Activated naive CD4-positive, alpha-beta T cell treated with anti-CD3 and anti-CD28 coated beads for 36 hours (primary cell): ENCODE measurements at regions not wholly inside any gene's neighbourhood (a gene's known extent, or its start where the extent isn't known, plus 50 kb on each side); places are given as distances from the start of the nearest gene placed in this dataset.
A peak's percentile ranks its signal among the peaks of the same experiment; 100 is the strongest.
"Not testable (repeated sequence)": the region's sequence is repeated elsewhere in the genome, so short reads cannot be mapped to it uniquely, and the experiment has no call there.

ENCODE experiments used
- CTCF ChIA-PET: fragments of 350-600 bp; sonication (Branson Sonifier 250); formaldehyde crosslinking; loops from one replicate; lab custom pipeline; 2021; ENCODE audit warnings: antibody characterized with exemption; lab: Charles Lee
- DNase-seq: peaks from one replicate; pipeline ENCODE4 v3.0.0-alpha.2; 2020
- H3K27ac Mint-ChIP-seq: one replicate; pipeline ENCODE4 v1.8.0; 2021; ENCODE audit warnings: mild to moderate bottlenecking, mixed read lengths
- H3K27me3 Mint-ChIP-seq: one replicate; pipeline ENCODE4 v1.8.0; 2021; ENCODE audit warnings: low read depth, mixed read lengths
- H3K36me3 Mint-ChIP-seq: one replicate; pipeline ENCODE4 v1.8.0; 2021; ENCODE audit warnings: low read depth, mixed read lengths
- H3K4me1 Mint-ChIP-seq: one replicate; pipeline ENCODE4 v1.8.0; 2021; ENCODE audit warnings: low read depth, mixed read lengths
- H3K4me3 Mint-ChIP-seq: one replicate; pipeline ENCODE4 v1.8.0; 2021; ENCODE audit warnings: mild to moderate bottlenecking, moderate library complexity, mixed read lengths
- H3K9me3 Mint-ChIP-seq: one replicate; pipeline ENCODE4 v1.8.0; 2021; ENCODE audit warnings: mixed read lengths
- intact Hi-C: fragments of 100-400 bp; cut with micrococcal nuclease; formaldehyde crosslinking; loops from one replicate; pipeline ENCODE4 v1.15.1; 2023

DNA sequence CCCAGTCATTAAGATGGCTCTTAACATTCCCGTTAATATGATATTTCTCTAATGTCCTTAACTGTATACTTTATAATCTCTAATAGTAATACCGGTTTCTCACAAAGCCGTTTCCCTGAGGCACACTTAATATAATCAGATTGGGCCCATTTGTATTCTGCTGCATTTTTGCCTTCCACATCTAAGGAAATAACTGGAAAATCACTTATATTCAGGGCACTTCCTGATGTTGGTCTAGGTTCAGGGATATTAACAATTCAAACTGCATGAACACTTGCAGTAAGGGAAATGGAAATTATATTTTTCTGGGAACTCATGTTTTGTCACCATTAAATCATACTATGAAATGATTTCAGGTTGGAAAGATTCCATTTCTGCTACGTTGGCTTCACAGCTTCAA is 119.8 kb downstream of the TPR start:
- DNase-seq = no peak
- intact Hi-C loops = no loop called here
- peaks cover 2% of the 10 kb centered on the region for H3K36me3 Mint-ChIP-seq
- H3K4me3 Mint-ChIP-seq = no peak overlapping the region
- H3K4me1 Mint-ChIP-seq = no peaks in the 10 kb centered on the region
- H3K27ac Mint-ChIP-seq = no peak overlapping the region
- H3K27me3 Mint-ChIP-seq = peaks cover 4% of the 10 kb centered on the region
- CTCF ChIA-PET = no interaction called here
- H3K9me3 Mint-ChIP-seq = peaks cover 16% of the 10 kb centered on the region

DNA sequence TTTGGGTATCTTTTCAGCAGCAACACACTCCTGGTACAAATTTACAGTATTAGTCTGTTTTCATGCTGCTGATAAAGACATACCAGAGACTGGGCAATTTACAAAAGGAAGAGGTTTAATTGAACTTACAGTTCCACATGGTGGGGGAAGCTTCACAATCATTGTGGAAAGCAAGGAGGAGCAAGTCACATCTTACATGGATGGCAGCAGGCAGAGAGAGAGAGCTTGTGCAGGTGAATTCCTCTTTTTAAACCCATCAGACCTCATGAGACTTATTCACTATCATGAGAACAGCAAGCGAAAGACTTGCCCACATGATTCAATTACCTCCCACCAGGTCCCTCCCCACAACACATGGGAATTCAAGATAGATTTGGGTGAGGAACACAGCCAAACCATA is 124.5 kb downstream of the TPR start:
- Mint-ChIP-seq H3K9me3 (peaks cover 20% of the 10 kb centered on the region), H3K4me3 (no peak overlapping the region), H3K27ac (no peak overlapping the region), H3K27me3 (peaks cover 3% of the 10 kb centered on the region), H3K36me3 (peaks cover 5% of the 10 kb centered on the region), H3K4me1 (no peaks in the 10 kb centered on the region)
- no peak for DNase-seq
- intact Hi-C loops = no loop called here
- CTCF ChIA-PET = no interaction called here

GRCh38 chr1:186248608-186249007 is 126.4 kb downstream of the TPR start:
- H3K4me1 Mint-ChIP-seq, CTCF ChIA-PET, DNase-seq, H3K27me3 Mint-ChIP-seq, H3K4me3 Mint-ChIP-seq, H3K27ac Mint-ChIP-seq, H3K36me3 Mint-ChIP-seq, intact Hi-C loops: not testable (repeated sequence)
- H3K9me3 Mint-ChIP-seq = peaks cover 20% of the 10 kb centered on the region

DNA sequence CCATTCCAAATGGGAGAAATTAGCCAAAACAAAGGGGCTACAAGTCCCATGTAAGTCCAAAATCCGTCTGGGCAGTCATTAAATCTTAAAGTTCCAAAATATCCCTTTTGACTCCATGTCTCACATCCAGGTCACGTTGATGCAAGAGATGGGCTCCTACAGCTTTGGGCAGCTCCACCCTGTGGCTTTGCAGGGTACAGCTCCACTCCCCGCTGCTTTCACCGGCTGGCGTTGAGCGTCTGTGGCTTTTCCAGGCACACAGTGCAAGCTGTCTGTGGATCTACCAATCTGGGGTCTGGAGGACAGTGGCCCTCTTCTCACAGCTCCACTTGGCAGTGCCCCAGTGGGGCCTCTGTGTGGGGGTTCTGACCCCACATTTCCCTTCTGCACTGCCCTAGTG is 130.2 kb downstream of the TPR start:
- DNase-seq = peak; percentile 15
- Mint-ChIP-seq H3K9me3 (peaks cover 9% of the 10 kb centered on the region), H3K27ac (no peak overlapping the region), H3K4me3 (no peak overlapping the region), H3K36me3 (peaks cover 2% of the 10 kb centered on the region), H3K4me1 (peaks cover 3% of the 10 kb centered on the region), H3K27me3 (no peaks in the 10 kb centered on the region)
- CTCF ChIA-PET = no interaction called here
- intact Hi-C loops = no loop called here
